SK-N-DZ (cell line): ENCODE measurements at regions not wholly inside any gene's neighbourhood (a gene's known extent, or its start where the extent isn't known, plus 50 kb on each side); places are given as distances from the start of the nearest gene placed in this dataset.

Source experiments
- DNase-seq: peaks from one replicate; pipeline ENCODE4 v3.0.0-alpha.2; 2015; ENCODE audit warnings: low spot score

GRCh38 chr2:66382091-66382490 is 52.8 kb upstream of the MEIS1 start:
- no peak for DNase-seq

GRCh38 chr2:66379473-66379872 is 55.5 kb upstream of the MEIS1 start:
- DNase-seq: no peak

DNA sequence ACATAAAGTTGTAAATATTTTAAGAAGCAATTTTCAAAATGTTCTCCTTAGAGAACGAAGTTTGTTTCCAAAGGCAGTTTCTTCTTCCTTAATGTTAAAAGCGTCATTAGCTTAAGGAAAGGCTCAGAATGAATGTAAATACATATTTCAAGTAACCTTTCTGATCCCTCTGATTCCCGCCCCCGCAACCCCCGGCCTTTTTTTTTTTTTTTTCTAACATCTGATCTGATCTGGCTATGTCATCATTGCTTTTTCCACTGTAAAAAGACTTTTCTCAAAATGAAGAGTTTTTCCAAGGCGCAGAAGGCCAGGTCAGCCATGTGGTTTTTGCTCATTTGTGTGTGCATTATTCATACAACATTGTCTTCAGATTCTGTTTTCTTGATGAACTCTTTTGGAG is 57.1 kb upstream of the MEIS1 start:
- no peak for DNase-seq

DNA sequence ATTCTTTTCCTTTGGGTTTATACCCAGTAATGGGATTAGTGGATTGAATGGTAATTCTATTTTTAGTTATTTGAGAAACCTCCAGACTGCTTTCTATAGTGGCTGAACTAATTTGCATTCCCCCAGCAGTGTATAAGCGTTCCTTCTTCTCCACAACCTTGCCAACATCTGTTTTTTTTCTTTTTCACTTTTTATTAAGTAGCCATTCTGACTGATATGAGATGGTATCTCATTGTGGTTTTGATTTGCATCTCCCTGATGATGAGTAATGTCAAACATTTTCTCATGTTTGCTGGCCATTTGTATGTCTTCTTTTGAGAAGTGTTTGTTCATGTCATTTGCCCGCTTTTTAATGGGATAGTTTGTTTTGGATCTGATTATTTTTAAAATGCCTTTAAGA is 64.1 kb upstream of the MEIS1 start:
- no peak for DNase-seq

GRCh38 chr2:66366619-66367018 is 68.3 kb upstream of the MEIS1 start:
- no peak for DNase-seq

DNA sequence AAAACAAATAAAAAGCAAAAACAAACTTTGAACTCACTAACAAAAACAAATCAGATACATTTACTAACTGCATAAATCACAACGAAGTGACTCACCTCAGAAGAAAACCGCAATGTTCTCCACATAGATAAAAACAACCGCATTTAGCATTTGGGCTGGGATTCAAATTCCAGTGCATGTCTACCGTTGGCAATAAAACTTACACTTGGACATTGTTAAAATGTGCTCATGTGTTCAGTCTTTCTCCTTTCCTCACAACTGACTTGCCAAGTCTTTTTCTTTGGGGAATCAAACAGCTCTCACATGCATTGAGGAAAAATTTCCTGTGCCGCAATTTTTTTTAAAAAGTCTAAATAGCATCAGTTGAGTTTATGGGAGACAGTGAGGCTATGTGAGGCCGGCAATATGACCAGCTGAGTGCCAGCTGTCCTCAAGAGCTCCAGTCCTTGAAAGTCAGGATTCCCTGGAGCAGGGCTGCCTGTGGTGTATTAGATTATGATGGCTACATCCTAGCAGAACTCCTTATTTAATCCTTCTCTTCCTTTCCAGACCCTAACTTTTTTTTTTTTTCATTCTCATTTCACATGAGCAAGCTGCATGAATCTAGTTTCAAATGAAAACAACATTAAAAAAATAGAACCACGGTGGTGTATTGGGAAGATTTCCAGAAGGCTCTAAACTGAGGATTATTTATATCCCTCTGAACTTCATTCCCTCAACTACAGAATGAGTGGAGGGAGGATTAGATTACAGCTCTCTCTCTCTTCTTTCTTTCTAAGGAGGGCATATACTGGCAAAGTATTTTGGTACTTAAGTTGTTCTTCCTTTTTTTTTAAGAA is 70.2 kb upstream of the MEIS1 start:
- peak; percentile 11 for DNase-seq

DNA sequence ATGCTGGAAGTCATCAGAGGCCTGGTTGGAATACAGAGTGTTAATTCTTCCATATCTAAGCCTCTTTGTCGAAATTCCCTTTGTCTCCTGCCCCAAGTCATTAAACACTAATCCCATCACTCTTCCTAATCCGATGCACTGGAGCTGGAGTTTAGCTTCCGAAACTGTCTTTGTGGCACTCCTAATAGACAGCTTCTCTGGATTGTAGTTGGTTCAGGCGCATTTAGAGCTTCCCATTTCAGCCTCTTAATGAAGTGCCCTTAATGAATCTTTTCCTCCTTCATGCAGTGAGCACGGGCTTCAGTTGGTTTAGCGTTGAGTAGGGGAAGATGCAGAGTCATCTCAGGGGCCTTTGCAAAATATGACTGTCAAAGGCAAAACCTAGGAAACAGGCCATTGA is 72.2 kb upstream of the MEIS1 start:
- no peak for DNase-seq

DNA sequence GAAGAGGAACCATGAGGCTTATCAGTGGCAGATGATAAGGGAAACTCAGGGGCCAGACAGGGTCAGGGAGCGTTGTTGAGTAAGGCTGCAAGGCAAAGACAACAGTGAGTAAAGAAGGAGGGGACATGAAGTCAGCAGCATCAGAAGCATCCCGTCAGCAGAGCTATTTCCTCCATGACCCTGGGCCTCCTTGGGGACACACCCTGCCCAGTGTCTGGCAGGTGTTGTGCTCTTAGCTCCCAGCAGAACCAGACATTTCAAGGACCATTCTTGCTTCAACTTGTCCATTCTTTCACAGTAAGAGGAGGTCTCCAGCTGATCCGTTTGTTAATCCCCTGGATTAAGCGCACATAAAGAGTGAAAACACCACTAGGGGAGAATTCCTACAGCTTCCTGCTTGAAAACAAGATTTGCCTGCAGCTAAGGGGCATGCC is 88.7 kb upstream of the MEIS1 start:
- no peak for DNase-seq

- no peak for DNase-seq
These were observed 90.8 kb upstream of the MEIS1 start for GRCh38 chr2:66344087-66344663.

DNA sequence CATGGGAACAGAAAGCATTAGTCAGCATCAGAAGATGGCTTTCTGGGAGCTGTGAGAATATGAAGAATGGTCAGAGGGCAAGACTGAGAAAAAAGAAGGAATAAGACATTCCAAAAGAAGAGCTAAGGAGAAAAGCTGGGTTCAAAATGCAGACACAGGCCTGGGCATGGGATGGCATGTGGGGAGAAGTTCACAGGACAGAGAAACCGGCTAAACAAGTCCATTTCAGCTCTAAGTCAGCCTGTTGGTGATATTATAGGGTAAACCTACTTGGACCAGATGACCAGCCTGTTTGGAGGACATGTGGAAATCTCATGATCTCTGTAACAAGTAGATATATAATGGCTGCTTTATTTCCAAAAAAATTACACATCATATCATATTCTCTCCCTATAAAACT is 91.7 kb upstream of the MEIS1 start:
- no peak for DNase-seq

- DNase-seq: no peak
These were observed 94.4 kb upstream of the MEIS1 start for GRCh38 chr2:66340521-66340920.

DNA sequence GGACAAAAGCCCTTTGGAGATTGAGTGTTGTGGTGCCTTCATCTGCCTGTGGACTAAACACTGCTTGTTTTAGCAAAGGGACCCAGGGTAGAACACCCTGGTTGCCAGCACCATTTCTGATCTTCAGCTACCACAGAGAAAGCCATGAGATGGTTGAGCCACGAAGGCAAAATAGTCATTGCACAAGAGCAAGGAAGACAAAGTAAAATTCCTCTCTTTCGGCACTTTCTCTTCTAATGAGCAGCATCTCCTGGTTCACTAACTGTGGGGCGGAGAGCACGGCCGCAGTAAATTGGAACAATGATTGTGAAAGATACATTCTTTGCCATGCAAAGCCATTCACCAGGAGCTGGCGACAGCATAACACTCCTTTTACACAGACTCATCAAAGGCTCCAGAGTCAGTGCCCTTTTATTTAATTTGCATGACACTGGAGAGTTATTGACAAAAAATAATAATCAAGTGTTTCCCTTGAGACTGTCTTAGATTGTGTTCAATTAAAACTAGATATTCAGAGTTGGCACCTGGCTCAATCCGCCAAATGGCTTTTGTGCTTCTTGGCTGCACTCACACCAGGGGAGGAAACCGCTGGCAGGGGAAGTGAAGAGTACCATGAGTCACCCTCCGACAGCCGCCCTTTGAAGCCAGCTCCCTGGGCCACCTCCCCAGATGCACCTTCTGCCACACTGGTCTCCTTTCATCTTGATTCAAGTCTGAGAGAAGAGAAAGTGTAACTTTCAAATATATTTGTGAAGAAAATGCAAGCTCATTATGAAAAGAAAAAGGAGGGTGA is 100.5 kb upstream of the MEIS1 start:
- no peak for DNase-seq

GRCh38 chr2:66331176-66331575 is 103.7 kb upstream of the MEIS1 start:
- DNase-seq: no peak

GRCh38 chr2:66329081-66329605 is 105.8 kb upstream of the MEIS1 start:
- no peak for DNase-seq

DNA sequence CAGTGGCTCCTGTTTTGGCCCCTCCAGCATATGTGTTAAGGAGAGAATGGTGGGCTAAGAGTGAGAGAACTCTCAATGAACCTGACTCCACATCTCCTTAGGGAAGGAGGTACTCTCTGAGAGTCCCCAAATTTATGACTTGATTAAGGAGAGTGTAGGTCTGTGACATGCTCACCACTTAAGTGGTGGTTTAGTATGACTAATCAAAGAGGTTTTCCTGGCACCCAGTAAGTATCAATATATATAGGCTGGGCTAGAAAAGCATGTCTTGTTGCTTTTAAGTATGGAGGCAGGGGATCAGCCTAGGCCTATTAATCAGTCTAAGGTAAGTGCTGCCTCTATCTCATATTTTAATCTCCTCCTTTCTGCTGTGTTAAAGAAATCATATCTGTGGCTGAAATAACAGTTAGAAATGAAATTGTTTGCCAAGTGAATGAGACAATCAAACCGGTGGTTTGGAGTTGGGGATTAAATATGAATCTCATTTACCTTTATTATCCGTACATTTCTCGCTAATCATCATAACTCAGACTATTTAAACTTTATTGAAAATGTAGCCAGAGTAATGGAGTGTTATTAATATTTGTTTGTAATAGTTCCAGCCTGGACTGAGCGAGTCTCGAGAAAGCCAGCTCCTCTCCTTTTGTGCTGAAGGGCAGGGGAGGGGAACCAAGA is 107.7 kb upstream of the MEIS1 start:
- no peak for DNase-seq

DNA sequence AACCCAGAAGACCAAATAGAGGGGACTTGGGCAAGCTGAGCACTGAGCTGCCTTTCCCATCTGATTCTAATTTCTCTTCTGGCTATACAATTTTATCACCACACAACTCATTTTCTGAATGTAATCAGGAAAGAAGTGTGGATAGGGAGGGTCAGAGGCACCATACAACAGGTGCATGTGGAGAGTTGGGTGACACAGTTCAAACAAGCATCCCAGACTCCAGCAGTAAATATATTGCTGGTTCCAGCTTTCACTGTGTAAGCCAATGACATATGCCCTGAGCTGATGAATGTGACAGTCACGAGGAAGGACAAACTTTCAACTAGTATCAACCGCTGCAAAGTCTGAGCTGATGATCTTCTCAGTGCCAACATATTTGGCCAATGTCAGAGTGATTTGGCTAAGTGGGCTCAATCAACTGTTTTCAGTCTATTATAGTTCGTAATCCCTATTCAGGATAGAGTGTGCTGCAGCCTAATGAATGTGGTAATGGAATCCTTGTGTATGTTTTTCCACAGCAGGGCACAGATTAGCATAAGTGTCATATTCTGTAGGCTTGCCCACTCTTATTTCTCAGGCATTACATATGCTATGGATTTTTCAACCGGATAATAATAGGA is 109.9 kb upstream of the MEIS1 start:
- DNase-seq: no peak

DNA sequence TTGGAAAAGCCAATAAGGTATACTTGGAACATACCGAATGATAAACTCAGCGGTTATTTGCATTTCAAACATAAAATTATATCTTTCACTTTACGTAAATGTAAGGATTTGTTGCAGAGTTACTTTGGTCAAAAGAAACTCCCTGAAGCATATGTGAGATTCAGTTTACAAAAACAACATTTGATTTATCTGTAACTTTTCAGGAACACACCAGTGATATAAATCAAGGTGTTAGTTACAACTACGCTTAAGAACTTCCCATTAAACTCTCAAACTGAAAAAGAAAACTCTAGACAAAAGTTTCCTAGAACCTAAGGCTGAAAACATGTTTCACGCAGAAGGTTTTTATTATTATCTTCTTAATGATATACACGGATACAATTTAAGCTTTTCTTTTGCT is 110.6 kb upstream of the MEIS1 start:
- DNase-seq: no peak

DNA sequence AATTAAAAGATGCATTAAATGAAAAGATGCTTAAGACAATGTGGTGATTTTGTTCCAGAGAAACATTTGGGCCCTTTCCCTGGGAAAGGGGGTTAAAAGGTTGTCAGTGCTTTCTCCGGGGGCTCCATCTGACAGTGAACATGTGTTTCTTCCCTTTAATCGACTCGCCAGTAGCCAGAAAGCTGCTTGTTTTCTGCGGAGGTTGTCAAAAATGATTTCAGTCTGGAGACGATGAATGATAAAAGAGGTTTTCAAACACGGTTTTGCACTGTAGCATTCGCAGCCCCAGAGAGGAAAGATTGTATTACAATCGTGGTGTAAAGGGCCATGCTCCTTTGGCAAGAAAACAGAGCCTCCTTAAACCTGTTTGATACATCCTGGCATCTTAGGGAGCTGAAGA is 111.5 kb upstream of the MEIS1 start:
- peak; percentile 88 for DNase-seq

- DNase-seq: peak; percentile 54
These were observed 112.2 kb upstream of the MEIS1 start for GRCh38 chr2:66322506-66323260.

GRCh38 chr2:66318009-66318561 is 116.8 kb upstream of the MEIS1 start:
- DNase-seq: peak; percentile 35
